ENCODE measurements at regions not wholly inside any gene's neighbourhood (a gene's known extent, or its start where the extent isn't known, plus 50 kb on each side); places are given as distances from the start of the nearest gene placed in this dataset.

DNA sequence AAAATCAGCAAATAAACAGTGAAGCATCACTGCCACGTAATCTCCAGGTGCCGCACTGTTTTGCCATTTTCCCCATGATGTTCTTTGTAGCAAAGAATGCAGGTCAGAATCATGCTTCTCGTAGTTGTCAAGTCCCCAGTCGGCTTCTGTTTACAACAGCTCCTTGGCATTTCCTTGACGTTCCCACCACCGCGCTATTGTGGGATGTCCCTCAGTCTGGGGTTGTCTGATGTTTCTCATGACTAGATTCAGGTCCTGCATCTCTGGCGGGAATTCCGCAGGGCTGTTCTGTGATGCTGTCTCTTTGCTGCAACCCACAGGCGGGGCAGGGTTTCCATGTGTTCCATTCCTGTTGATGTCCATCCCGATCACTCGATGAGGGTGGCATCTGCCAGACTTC lies 117.9 kb upstream of the SMAD3 start:
- no peak overlapping the region for H3K27ac ChIP-seq
- H3K36me3 ChIP-seq = no peaks in the 10 kb centered on the region
- no peak for TF ChIP-seq CTCF (IDR thresholded peaks at IDR 0.05)
- H3K4me1 ChIP-seq = no peaks in the 10 kb centered on the region
- no peak overlapping the region for H3K4me3 ChIP-seq
- intact Hi-C loops (cut with DNase I) = loop anchor here (5.0 to 10.0 kb wide), 2 partner anchors 107 to 485 kb away; no protein-coding TSS in a partner anchor
- no peaks in the 10 kb centered on the region for H3K9me3 ChIP-seq
- DNase-seq = no peak
- H3K27me3 ChIP-seq = no peaks in the 10 kb centered on the region
- H3K9ac ChIP-seq (ENCODE audit: low read depth in 2 of 2, low read length in 2 of 2) = no peak overlapping the region

DNA sequence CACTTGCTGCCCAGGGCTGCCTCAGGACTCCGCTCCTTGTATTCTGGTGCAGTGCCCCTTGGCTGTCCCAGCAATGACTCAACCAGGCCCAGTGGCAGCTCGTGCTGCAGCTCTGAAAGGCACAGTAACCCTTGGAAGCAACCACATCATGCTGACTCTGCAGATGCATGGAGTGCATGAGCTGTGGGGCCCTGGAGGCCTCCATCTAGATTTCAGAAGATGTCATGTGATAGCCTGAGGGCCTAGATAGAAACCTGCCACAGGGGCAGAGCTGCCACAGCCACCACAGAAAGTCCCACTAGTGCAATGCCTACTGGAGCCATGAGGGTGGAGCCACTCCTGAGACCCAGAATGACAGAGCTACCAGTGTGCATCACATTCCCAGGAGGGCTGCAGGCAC lies 117.1 kb upstream of the SMAD3 start:
- Histone ChIP-seq H3K4me3 (no peak overlapping the region), H3K4me1 (no peaks in the 10 kb centered on the region), H3K36me3 (no peaks in the 10 kb centered on the region), H3K9me3 (no peaks in the 10 kb centered on the region), H3K9ac (ENCODE audit: low read depth in 2 of 2, low read length in 2 of 2) (no peak overlapping the region), H3K27me3 (no peaks in the 10 kb centered on the region), H3K27ac (no peak overlapping the region)
- no peak for TF ChIP-seq CTCF (IDR thresholded peaks at IDR 0.05)
- no peak for DNase-seq
- intact Hi-C loops (cut with DNase I) = loop anchor here (2.0 to 10.0 kb wide), 3 partner anchors 107 to 484 kb away; no protein-coding TSS in a partner anchor

DNA sequence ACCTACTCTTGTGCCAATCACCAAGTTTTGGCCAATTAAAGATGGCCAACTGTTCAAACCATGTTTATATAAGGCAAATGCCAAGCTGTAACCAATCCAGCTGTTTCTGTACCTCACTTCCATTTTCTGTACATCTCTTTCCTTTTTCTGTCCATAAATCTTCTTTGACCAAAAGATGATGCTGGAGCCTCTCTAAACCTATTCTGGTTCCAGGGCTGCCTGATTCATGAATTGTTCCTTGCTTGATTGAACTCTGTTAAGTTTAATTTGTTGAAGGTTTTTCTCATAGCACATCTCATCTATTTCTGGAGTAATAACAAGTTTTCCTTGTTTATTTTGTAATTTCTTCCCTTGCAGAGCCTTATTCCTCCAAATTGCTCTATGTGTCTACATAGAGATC lies 115.3 kb upstream of the SMAD3 start:
- no peak for TF ChIP-seq CTCF (IDR thresholded peaks at IDR 0.05)

GRCh38 chr15:66951531-66952320 lies 113.7 kb upstream of the SMAD3 start:
- no peaks in the 10 kb centered on the region for H3K9me3 ChIP-seq
- no peaks in the 10 kb centered on the region for H3K36me3 ChIP-seq
- H3K4me3 ChIP-seq = no peak overlapping the region
- H3K27me3 ChIP-seq = no peaks in the 10 kb centered on the region
- H3K27ac ChIP-seq = no peak overlapping the region
- H3K9ac ChIP-seq (ENCODE audit: low read depth in 2 of 2, low read length in 2 of 2) = no peak overlapping the region
- DNase-seq = no peak
- intact Hi-C loops (cut with DNase I) = no loop called here
- no peak for TF ChIP-seq CTCF (IDR thresholded peaks at IDR 0.05)
- H3K4me1 ChIP-seq = no peaks in the 10 kb centered on the region

More for the DNA sequence above, 115.3 kb upstream of the SMAD3 start:
- no peaks in the 10 kb centered on the region for H3K4me1 ChIP-seq
- intact Hi-C loops (cut with DNase I) = no loop called here
- H3K27ac ChIP-seq = no peak overlapping the region
- H3K4me3 ChIP-seq = no peak overlapping the region
- no peaks in the 10 kb centered on the region for H3K27me3 ChIP-seq
- no peaks in the 10 kb centered on the region for H3K9me3 ChIP-seq
- H3K9ac ChIP-seq (ENCODE audit: low read depth in 2 of 2, low read length in 2 of 2) = no peak overlapping the region
- DNase-seq = no peak
- H3K36me3 ChIP-seq = no peaks in the 10 kb centered on the region

GRCh38 chr15:66952756-66953522 lies 112.5 kb upstream of the SMAD3 start:
- TF ChIP-seq CTCF (IDR thresholded peaks at IDR 0.05) = no peak
- intact Hi-C loops (cut with DNase I) = no loop called here

More at GRCh38 chr15:66952756-66953522, 112.5 kb upstream of the SMAD3 start:
- Histone ChIP-seq H3K27me3 (no peaks in the 10 kb centered on the region), H3K27ac (no peak overlapping the region), H3K36me3 (no peaks in the 10 kb centered on the region), H3K9me3 (no peaks in the 10 kb centered on the region), H3K9ac (ENCODE audit: low read depth in 2 of 2, low read length in 2 of 2) (no peak overlapping the region), H3K4me1 (no peaks in the 10 kb centered on the region), H3K4me3 (no peak overlapping the region)
- DNase-seq = no peak
